Ovary (tissue), 3 donors: ENCODE measurements at regions not wholly inside any gene's neighbourhood (a gene's known extent, or its start where the extent isn't known, plus 50 kb on each side); places are given as distances from the start of the nearest gene placed in this dataset.

Source experiments
- CTCF ChIP-seq, 3 donors: fragments of 450-650 bp in 2 of 3; fragments of 200-600 bp in 1 of 3; IDR thresholded peaks; one replicate each; pipeline versions ENCODE4 v1.5.1 to v1.8.0; 2016 to 2022; ENCODE audit warnings: antibody characterized with exemption in 3 of 3, mild to moderate bottlenecking in 1 of 3
- EP300 ChIP-seq: sonication (generic); formaldehyde crosslinking; IDR thresholded peaks from one replicate; pipeline ENCODE4 v1.6.1; 2017; ENCODE audit warnings: antibody characterized with exemption
- donor health status: DM: no; HTN: no; CAD: no.

- TF ChIP-seq EP300 (no peak), CTCF (IDR thresholded peaks at IDR 0.05) (no peak)
Measured at GRCh38 chr4:13054420-13054970, 429.6 kb downstream of the RAB28 start.
